Right lobe of liver (tissue), 1 donor: ENCODE measurements at regions not wholly inside any gene's neighbourhood (a gene's known extent, or its start where the extent isn't known, plus 50 kb on each side); places are given as distances from the start of the nearest gene placed in this dataset.

Experiments
- small RNA-seq, 2 experiments: library from RNA; depleted of rRNA; stranded (forward); fragments of <200 nt; gene quantifications; one replicate each; pipeline ENCODE3, GENCODE V24; 2016

Small RNA genes lying in the stretch of these regions (small RNA-seq; reads per million reads assigned to genes)
- 0 reads per million in 2 experiments for gene RNU6-679P
